Non-pigmented ciliary epithelial cell (primary cell): ENCODE measurements at regions not wholly inside any gene's neighbourhood (a gene's known extent, or its start where the extent isn't known, plus 50 kb on each side); places are given as distances from the start of the nearest gene placed in this dataset.

Source experiments
- DNase-seq: peaks from one replicate; pipeline ENCODE4 v3.0.0-alpha.2; 2010; ENCODE audit warnings: low read depth

DNA sequence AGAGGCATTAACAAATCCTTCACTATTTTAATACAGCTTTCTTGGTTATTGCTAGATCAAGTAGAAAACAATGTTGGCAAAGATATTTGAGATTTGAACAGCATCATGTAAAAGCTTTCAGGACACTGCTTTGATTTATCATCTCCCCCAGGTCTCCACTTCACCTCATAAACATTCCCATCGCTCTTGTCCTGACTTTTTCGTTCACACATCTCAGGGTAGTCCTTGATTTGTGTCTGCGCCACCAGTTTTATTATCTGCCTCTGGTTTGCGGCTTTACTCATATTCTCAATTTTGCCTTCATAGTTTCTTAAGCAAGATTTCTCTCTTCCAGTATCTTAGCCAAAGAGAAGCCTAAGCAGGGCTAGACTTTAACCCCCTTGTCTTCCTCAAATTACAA, 63.5 kb upstream of the ROR1 start:
- no peak for DNase-seq

DNA sequence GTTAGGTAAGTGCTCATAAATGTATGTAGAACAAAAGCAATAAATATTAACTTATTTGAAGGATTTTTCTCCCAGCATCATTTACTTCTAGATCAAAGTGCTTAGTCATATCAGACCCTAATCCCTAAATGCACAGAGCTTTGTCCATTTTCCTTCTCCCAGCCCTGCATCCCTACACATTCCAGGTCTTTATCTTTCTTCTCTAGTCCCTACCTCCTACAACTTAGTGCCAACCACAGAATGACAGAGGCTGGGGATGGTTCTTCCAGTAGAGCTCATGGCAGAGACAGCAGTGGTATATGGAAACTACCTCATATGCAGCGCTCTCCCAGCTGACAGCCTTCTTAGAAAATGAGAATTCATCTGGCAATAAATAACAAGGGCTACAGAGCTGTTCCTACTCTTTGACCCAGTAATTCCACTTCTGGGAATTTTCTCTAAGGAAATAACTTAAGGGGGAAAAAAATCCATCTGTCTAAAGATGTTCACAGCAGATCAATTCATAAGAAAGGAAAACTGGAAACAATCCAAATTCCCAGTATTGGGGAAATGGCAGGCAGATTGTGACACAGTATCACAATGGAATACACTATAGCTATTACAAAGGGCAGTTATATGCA, 62.9 kb upstream of the ROR1 start:
- no peak for DNase-seq

DNA sequence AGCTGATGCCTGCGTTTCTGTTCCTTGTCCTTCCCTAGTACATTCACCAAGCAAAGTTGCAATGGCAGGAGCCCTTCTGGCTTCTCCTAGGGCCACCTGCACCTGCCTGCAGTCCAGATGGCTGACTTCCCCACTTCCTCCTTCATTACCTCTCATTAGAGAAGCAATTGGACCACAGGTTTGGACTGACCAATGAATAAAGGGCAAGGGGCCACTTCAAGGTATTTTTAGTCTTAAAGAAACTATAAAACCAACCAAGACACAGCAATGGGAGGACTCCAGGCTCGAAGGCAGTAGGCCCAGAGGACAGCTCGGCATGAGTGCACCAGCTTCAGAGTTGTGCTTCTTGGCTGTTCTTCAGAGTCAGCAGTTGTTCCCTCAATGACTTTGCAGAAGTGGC, 60.8 kb upstream of the ROR1 start:
- DNase-seq: no peak

DNA sequence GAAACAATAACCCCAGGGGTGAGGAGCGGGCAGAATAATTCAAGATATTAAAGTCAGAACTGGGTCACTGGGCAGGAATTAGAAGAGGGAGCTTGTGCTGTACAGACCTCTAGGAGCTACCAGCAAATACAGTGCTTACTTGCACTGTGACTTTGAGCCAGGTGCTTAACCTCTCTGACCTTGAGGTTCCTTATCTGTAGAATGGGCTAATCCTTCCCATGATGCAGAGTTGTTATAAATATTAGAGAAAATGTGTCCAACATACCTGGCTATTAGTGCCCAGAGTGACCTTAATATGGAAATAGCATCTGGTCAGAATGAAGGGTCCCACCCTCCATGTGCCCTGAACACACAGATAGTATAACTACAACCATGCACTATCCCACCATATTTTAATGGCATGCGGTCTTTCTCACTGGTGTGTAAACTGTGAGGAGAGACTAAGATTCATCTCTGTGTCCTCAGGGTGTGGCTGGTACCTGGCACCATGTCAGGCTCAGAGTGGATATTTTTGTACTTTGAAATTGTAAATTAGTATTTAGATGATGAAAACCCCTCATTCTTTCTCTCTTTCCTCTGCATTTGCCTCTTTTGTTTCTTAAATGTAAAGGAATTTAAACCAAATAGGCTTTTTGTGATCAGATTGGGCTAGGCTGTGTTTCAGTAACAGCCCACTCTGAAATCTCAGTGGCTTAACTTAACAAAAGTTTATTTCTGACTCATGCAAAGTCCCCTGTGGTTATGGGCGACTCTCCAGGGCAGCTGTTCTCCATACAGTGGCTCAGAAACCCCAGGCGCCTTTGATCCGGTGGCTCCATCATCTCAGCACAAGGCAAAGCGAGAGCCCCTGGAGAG, 60.0 kb upstream of the ROR1 start:
- peak; percentile 70 for DNase-seq

DNA sequence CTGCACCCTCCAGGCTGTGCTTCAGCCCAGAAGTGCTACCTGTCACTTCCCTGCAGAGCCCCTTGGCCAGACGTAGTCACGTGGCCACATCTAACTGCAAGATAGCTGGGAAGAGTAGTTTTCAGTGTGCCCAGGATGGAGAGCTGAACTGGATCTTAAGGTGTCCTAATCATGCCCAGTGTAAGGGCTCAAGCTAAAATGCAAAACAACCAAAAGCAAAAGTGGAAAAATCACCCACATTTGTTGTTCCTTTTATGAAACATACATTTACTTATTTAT, 59.4 kb upstream of the ROR1 start:
- DNase-seq: no peak

DNA sequence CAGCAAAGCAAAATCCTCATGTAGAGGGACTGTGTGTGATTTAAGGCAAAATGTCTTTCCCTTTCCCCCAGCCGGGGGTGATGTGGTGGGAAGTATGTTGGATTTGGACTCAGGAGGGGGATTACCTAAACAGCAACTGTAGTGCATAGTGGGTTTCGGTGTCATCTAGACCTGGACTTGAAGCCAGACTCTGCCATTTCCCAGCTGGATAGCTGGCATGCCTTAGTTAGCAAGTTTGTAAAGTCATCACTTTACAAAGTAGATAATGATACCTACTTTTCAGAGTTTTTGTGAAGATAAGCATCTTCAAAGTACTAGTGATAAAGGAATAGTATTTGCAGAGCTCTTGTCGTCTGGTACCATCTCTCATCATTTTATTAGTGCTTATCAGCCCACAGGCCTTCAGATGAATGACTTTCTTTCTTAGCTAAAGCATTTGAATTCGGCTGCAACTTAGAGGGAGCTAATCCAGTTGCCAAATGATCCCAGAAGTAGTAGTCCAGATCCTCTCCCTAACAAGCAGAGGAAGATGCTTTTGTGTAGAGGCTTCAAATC, 56.2 kb upstream of the ROR1 start:
- no peak for DNase-seq

DNA sequence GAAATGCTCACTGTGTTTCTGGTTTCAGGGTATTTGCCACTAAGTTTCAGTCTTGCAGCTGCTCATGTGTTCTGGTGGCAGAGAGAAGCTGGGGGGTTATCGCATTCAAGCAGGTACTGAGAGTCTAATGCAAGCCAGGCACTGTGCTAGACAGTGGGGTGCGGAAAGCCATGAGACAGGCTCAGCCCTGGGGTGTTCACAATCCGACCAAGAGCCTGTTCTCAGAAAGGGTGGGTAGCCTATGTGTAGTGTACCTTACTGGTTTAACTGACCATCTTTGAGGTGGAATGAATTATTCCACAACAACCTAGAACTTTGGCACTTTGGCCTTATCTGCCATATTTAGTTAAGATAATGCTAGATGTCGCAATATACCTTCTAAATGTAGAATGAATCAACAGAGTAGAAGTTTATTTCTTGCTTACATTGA, 55.3 kb upstream of the ROR1 start:
- DNase-seq: no peak

DNA sequence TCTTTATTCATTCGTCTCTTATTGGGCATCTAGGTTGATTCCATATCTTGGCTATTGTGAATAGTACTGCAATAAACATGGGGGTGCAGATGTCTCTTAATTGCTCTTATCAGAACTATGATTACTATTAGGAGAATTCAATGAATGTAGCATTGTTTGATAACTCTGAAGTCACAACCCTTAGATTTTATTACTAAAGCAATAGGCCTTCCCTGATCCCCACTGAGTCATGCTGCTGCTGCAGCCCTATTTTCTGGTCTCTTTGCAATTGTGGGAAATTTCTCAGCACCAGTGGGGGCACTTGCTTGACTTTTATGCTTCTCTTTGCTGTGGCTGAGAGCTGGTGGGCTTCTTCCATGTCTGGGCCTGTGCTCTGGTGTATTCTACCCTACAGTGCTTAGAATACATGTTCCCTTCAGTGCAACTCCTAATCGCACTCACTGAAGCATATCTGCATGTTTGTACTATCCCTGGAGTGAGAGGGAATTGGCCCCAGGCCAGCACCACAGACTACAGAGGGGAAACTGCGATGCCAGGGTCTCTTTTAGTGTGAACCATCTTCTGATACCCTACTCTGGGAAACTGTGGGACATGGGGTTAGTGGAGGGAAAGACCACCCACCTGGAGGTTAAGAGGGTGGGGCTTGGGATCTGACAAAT, 52.2 kb upstream of the ROR1 start:
- peak; percentile 31 for DNase-seq

DNA sequence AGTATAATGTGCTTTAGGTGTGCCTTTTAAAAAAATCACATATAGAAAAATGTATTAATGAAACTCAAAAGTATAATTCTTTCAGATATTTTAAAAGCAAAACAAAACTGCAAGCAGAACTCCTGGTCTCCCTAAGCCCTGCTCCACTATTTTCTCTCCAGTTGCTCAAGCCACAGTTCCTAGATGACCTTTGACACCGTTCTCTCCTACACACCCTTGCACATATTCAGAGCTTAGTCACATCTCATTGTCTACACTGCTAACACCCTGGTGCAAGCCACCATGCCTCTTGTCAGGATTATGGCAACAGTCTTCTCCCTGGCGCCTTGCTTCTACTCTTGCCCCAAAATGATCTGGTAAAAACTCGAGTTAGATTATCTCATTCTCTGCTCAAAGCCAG, 50.2 kb upstream of the ROR1 start:
- DNase-seq: no peak
